T-helper 2 cell (primary cell): ENCODE measurements at regions not wholly inside any gene's neighbourhood (a gene's known extent, or its start where the extent isn't known, plus 50 kb on each side); places are given as distances from the start of the nearest gene placed in this dataset.
"Not testable (repeated sequence)": the region's sequence is repeated elsewhere in the genome, so short reads cannot be mapped to it uniquely, and the experiment has no call there.

Source experiments
- DNase-seq, 5 experiments: peaks; one replicate each; pipeline versions ENCODE4 v3.0.0 to v3.0.0-alpha.2; 2012 to 2022

GRCh38 chr16:85204242-85205010 is 92.2 kb upstream of the CIBAR2 start:
- DNase-seq, result no peak

DNA sequence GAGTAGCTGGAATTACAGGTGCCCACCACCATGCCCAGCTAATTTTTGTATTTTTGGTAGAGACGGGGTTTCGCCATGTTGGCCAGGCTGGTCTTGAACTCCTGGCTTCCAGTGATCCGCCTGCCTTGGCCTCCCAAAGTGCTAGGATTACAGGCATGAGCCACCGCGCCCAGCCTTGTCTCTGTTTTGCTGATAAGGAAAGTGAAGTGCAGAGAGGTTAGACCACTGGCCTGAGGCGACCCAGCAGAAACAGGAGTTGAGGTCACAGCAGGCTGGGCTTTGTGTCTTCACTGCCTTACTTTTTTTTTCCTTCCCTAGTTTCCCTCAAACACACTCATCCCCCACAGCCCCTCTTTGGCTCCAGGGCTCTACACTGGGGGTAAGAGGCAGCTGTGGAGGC is 93.0 kb upstream of the CIBAR2 start:
- DNase-seq, result not testable (repeated sequence)

GRCh38 chr16:85205747-85206471 is 93.6 kb upstream of the CIBAR2 start:
- DNase-seq, result no peak

DNA sequence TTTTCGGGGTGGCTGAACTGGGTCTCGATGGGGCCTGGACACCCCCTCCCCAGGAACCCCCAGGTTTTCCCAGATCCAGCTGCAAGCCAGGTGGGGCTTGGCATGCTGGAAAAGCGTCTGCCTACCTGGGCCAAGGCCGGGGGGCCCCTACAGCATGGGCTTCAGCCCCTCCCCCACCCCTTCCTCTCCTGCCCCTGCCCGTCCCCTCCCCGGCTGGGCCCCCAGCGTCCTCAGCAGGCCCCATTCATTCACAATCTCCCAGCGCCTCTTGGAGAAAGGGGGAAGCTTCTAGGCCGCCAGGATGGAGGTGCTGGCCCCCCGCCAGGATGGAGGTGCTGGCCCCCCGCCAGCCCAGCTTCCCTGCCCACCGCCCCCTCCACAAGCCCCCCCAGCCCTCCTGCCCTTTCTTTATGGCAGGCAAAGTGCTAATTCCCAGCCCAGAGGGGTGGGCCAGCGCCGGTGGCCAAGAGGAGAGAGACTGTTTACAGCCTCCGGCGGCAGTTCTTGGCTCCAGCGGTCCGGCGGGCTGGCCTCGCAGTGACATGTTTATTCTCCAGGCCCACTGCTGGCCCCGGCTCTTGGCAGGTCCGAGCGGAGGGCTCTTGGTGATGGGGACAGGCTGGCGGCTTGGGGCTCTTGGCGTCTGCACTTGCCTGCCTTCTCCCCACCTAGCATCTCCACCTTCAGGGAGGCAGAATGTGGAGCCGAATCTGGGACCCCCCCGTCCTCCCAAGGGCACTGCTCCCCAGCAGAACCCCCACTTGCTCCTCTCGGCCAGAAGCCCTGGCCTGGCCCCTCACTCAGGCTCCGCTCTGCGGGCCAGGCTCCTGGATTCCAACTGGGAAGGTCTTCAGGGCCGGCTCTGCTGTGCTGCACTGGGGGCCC is 94.4 kb upstream of the CIBAR2 start:
- no peak for DNase-seq

- no peak for DNase-seq
These were observed 95.2 kb upstream of the CIBAR2 start for GRCh38 chr16:85207357-85207921.

GRCh38 chr16:85208181-85208580 is 95.9 kb upstream of the CIBAR2 start:
- DNase-seq, result no peak

GRCh38 chr16:85208643-85209520 is 96.6 kb upstream of the CIBAR2 start:
- no peak for DNase-seq

- DNase-seq, result no peak
These were observed 97.4 kb upstream of the CIBAR2 start for GRCh38 chr16:85209526-85210121.

DNA sequence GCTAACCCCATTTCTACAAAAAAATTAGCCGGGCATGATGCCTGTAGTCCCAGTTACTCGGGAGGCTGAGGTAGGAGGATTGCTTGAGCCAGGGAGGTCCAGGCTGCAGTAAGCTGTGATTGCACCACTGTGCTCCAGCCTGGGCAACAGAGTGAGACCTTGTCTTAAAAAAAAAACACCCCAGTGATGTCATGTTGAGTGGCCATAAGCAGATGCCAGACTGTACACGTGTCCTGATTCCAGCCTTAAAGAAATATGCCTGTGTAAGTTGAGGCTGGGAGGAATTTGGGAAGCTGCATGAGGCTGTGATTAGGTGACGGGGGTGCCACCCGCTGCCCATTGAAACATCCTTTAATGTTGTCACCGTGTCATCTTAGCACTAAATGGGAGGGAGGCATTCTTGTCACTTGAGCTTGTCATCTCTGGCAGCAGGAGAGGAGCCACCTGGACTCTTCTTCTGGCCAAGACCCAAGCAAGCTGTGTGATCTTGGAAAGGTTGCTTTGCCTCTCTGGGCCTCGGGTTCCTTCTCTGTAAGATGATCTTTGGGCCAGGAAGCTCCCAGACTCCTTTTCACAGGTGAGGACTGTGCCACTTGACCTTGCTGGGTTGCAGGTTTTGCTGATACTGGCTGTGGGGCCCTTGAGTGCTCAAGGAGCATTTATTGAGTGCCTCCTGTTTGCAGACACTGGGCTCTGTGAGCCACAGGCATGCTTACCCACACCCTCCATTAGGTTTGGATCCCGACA is 98.3 kb upstream of the CIBAR2 start:
- DNase-seq, result no peak

DNA sequence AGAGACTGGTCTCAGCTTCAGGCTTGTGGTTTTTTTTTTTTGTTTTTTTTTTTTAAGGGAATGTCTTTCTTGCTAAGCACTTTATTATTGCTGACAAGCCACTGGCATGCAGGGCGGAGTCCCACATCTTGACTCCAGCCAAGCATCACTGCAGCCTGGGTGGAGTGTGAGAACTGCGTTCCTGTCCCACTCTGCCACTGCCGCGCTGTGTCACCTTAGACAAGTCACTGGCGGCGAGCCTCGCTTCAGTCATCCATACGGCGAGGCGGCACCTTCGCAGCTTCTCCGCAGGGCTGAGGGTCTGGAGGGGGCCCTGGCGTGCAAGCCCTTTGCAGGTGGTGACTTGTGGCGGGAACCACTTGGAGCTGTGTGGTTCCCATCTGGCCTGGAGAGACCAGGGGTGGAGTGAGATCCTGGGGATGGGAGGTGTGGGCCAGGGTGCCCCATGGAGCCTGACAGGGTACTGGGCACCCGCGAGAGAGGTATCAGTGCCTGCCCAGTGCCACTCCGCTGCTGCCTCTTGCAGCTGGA is 99.1 kb upstream of the CIBAR2 start:
- DNase-seq, result no peak

DNA sequence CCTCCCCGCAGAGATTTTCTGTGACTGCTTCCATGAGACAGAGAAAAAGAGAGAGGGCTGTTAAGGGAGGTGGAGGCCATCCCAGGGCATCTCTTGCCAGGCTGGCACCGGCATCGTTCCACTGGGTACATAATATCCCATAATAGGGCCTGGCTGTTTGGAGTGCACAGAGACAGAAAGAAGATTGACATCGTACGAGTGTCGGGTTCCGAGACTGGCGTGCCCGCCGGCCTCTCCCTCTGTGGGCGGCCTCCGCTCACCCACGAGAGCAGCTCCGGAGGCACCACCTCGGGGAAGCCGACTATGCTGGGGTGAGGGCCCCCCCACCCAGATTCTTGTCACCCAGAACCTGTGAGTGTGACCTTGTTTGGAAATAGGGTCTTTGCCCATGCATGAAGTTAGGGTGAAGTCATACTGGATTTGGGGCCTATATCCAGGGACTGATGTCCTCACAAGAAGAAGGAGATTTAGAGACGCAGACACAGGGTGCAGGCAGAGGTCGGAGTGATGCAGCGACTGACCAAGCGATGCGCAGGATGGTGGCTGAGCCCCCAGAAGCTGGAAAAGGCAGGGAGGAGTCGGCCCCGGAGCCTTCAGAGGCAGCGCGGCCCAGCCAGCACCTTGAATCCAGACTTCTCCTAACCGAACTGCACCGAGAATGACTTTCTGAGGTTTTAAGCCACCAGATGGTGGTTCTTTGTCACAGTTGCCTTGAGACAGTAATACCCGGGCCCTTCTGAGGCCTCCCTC is 101.8 kb upstream of the CIBAR2 start:
- no peak for DNase-seq

- no peak for DNase-seq
These were observed 103.3 kb upstream of the CIBAR2 start for GRCh38 chr16:85215478-85216118.

GRCh38 chr16:85216522-85217375 is 104.5 kb upstream of the CIBAR2 start:
- DNase-seq, result no peak

DNA sequence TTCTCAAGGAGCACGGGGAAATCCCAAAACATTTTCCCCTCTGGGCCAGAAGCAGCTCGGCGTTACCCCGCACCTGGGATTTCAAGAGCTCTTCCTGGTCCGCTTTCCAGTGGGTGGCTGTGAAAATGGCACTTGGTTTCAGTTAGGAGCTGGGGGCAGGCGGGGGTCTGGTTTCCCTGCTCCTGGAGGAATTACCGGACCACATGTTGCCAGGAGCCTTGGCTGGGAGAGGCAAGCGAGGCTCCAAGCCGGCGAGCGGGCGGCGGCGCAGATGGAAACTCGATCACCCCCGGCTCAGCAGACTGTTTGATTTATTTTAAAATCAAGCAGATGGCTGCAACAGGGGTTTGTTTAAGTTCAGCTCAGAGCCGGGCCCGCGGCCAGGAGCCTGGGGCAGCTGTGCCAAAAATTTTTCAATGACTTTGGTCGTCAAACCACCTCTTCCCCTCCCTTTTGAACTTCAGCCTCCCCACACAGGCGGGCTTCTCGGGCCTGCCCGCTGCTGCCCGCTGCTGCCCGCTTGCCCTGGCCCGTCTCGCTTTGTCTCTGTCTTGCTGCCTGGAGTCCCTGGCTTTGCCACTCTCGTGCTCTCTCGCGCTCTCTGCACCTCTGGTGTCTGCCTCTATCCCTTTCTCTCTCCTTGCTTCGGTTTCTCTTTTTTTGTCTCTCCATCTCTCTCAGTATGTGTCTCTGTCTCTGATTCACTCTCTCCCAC is 108.0 kb upstream of the CIBAR2 start:
- no peak for DNase-seq

- DNase-seq, result no peak
These were observed 108.9 kb upstream of the CIBAR2 start for GRCh38 chr16:85220964-85221731.

DNA sequence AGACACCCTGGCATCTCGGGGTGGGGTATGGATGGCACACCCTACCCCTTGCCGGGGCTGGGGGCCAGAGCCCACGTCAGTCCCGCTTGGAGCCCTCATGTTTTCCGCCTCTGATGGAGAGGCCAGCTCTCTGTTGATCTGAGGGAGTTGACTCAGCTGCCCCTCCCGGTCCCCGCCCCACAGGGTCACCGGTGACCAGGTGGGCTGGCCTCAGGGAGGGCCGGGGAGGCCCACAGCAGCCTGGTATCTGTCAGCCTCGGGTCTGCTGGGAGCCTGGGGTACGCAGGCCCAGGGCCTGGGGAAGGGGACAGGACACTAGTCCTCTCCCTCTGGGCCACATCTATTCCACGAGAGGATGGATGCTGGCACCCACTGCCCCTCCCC is 109.5 kb upstream of the CIBAR2 start:
- no peak for DNase-seq
